Caco-2 (cell line): ENCODE measurements at regions not wholly inside any gene's neighbourhood (a gene's known extent, or its start where the extent isn't known, plus 50 kb on each side); places are given as distances from the start of the nearest gene placed in this dataset.
"Not testable (repeated sequence)": the region's sequence is repeated elsewhere in the genome, so short reads cannot be mapped to it uniquely, and the experiment has no call there.

Experiments
- BruUV-seq: library from RNA; stranded (reverse); fragments of 400-500 nt; replicated peaks from 2 replicates; lab custom pipeline; 2021; lab: Mats Ljungman, UMichigan
- CTCF ChIA-PET: fragments of 300-600 bp; sonication (Branson Sonifier 250); formaldehyde crosslinking; loops from one replicate; lab custom pipeline; 2022; ENCODE audit warnings: antibody characterized with exemption; lab: Charles Lee
- POLR2A ChIA-PET: fragments of 300-600 bp; sonication (Branson Sonifier 250); formaldehyde crosslinking; loops from one replicate; lab custom pipeline; 2022; ENCODE audit warnings: antibody characterized with exemption; lab: Charles Lee
- DNase-seq, 2 experiments: peaks; one replicate each; pipeline versions ENCODE4 v3.0.0 to v3.0.0-alpha.2; 2020 to 2022
- H3K27me3 ChIP-seq: replicated peaks from 2 replicates; pipeline ENCODE4 v1.6.0; 2011; ENCODE audit warnings: low read length; ENCODE audit not compliant: control insufficient read depth, insufficient read depth
- H3K36me3 ChIP-seq: 2 replicates; pipeline ENCODE4 v1.5.1; 2011; ENCODE audit warnings: low read length; ENCODE audit not compliant: control insufficient read depth, insufficient read depth
- H3K4me1 ChIP-seq: fragments of 250-450 bp; sonication (Bioruptor Pico); 2 replicates; pipeline ENCODE4 v1.5.1; 2020; ENCODE audit warnings: mild to moderate bottlenecking
- H3K4me3 ChIP-seq: 2 replicates; pipeline ENCODE4 v1.5.1; 2011; ENCODE audit warnings: low read depth, mild to moderate bottlenecking, control low read depth, low read length
- H3K9me3 ChIP-seq: fragments of 250-450 bp; sonication (Bioruptor Pico); 2 replicates; pipeline ENCODE4 v1.5.1; 2020; ENCODE audit warnings: mild to moderate bottlenecking, moderate library complexity
- H3K27ac Mint-ChIP-seq: one replicate; pipeline ENCODE4 v1.8.0; 2022; ENCODE audit warnings: mixed read lengths; ENCODE audit not compliant: unreplicated experiment
- H3K27me3 Mint-ChIP-seq: one replicate; pipeline ENCODE4 v1.8.0; 2022; ENCODE audit warnings: mixed read lengths; ENCODE audit not compliant: insufficient read depth, unreplicated experiment
- H3K36me3 Mint-ChIP-seq: one replicate; pipeline ENCODE4 v1.8.0; 2022; ENCODE audit warnings: mild to moderate bottlenecking, mixed read lengths; ENCODE audit not compliant: insufficient read depth, unreplicated experiment
- H3K4me1 Mint-ChIP-seq: one replicate; pipeline ENCODE4 v1.8.0; 2022; ENCODE audit warnings: low read depth, mixed read lengths; ENCODE audit not compliant: unreplicated experiment
- H3K4me3 Mint-ChIP-seq: one replicate; pipeline ENCODE4 v1.8.0; 2022; ENCODE audit warnings: mild to moderate bottlenecking, moderate library complexity, mixed read lengths; ENCODE audit not compliant: unreplicated experiment
- H3K9me3 Mint-ChIP-seq: one replicate; pipeline ENCODE4 v1.8.0; 2022; ENCODE audit warnings: mixed read lengths; ENCODE audit not compliant: unreplicated experiment
- CTCF ChIP-seq, 2 experiments: fragments of 200-600 bp in 1 of 2; IDR thresholded peaks; 1 replicate in 1 of 2; 2 replicates in 1 of 2; pipeline versions ENCODE4 v1.5.1 to v1.8.0; 2011 to 2022; ENCODE audit warnings: antibody characterized with exemption in 1 of 2, control low read depth in 1 of 2, inconsistent platforms in 1 of 2, low read depth in 1 of 2, low read length in 1 of 2, mild to moderate bottlenecking in 1 of 2, moderate library complexity in 1 of 2; ENCODE audit not compliant: insufficient read depth in 1 of 2, severe bottlenecking in 1 of 2, unreplicated experiment in 1 of 2
- intact Hi-C: fragments of 100-400 bp; cut with micrococcal nuclease; formaldehyde crosslinking; loops from one replicate; pipeline ENCODE4 v1.10.0; 2022; ENCODE audit not compliant: unreplicated experiment

GRCh38 chr4:27973700-27974099 lies 1113.1 kb downstream of the STIM2 start:
- Histone ChIP-seq H3K4me1 (no peaks in the 10 kb centered on the region), H3K27me3 (no peaks in the 10 kb centered on the region), H3K36me3 (no peaks in the 10 kb centered on the region), H3K4me3 (no peak overlapping the region), H3K9me3 (no peaks in the 10 kb centered on the region)
- ChIA-PET POLR2A (no interaction called here), CTCF (no interaction called here)
- no peaks in the 10 kb centered on the region for H3K36me3 Mint-ChIP-seq
- peaks cover 11% of the 10 kb centered on the region for H3K27me3 Mint-ChIP-seq
- intact Hi-C loops: no loop called here
- TF ChIP-seq CTCF (IDR thresholded peaks at IDR 0.05; ENCODE audit: insufficient read depth in 1 of 2, low read depth in 1 of 2, low read length in 1 of 2, severe bottlenecking in 1 of 2, unreplicated experiment in 1 of 2): no peak
- no peaks in the 10 kb centered on the region for H3K4me1 Mint-ChIP-seq
- H3K27ac Mint-ChIP-seq: no peak overlapping the region
- no TSS peak for BruUV-seq
- no peak overlapping the region for H3K4me3 Mint-ChIP-seq
- DNase-seq: no peak
- peaks cover 1% of the 10 kb centered on the region for H3K9me3 Mint-ChIP-seq

- Histone ChIP-seq H3K4me1 (no peaks in the 10 kb centered on the region), H3K9me3 (no peaks in the 10 kb centered on the region), H3K27me3 (no peaks in the 10 kb centered on the region), H3K4me3 (no peak overlapping the region), H3K36me3 (no peaks in the 10 kb centered on the region)
- POLR2A ChIA-PET: no interaction called here
- CTCF ChIA-PET: no interaction called here
- TF ChIP-seq CTCF (IDR thresholded peaks at IDR 0.05; ENCODE audit: insufficient read depth in 1 of 2, low read depth in 1 of 2, low read length in 1 of 2, severe bottlenecking in 1 of 2, unreplicated experiment in 1 of 2): no peak
- intact Hi-C loops: no loop called here
- no peak overlapping the region for H3K4me3 Mint-ChIP-seq
- no peak for DNase-seq
- H3K36me3 Mint-ChIP-seq: no peaks in the 10 kb centered on the region
- no TSS peak for BruUV-seq
- H3K9me3 Mint-ChIP-seq: peaks cover 7% of the 10 kb centered on the region
- H3K27ac Mint-ChIP-seq: no peak overlapping the region
- peaks cover 11% of the 10 kb centered on the region for H3K27me3 Mint-ChIP-seq
- H3K4me1 Mint-ChIP-seq: no peaks in the 10 kb centered on the region
These were observed 1113.7 kb downstream of the STIM2 start for GRCh38 chr4:27974339-27974738.

GRCh38 chr4:27974881-27975280 lies 1114.2 kb downstream of the STIM2 start:
- H3K27ac Mint-ChIP-seq, H3K4me3 Mint-ChIP-seq, H3K36me3 Mint-ChIP-seq, POLR2A ChIA-PET, H3K9me3 ChIP-seq, H3K36me3 ChIP-seq, DNase-seq, H3K4me3 ChIP-seq, CTCF ChIA-PET, H3K27me3 ChIP-seq, BruUV-seq, H3K4me1 Mint-ChIP-seq, intact Hi-C loops, H3K4me1 ChIP-seq: not testable (repeated sequence)
- peaks cover 13% of the 10 kb centered on the region for H3K9me3 Mint-ChIP-seq
- peaks cover 11% of the 10 kb centered on the region for H3K27me3 Mint-ChIP-seq

GRCh38 chr4:27978427-27979109 lies 1117.9 kb downstream of the STIM2 start:
- Mint-ChIP-seq H3K9me3 (peaks cover 15% of the 10 kb centered on the region), H3K27me3 (peaks cover 11% of the 10 kb centered on the region)
- DNase-seq, BruUV-seq, CTCF ChIA-PET, H3K9me3 ChIP-seq, H3K4me1 ChIP-seq, intact Hi-C loops, H3K4me3 Mint-ChIP-seq, POLR2A ChIA-PET, H3K27ac Mint-ChIP-seq, H3K36me3 ChIP-seq, H3K27me3 ChIP-seq, H3K36me3 Mint-ChIP-seq, H3K4me3 ChIP-seq, H3K4me1 Mint-ChIP-seq: not testable (repeated sequence)
